M059J (cell line): ENCODE measurements at regions not wholly inside any gene's neighbourhood (a gene's known extent, or its start where the extent isn't known, plus 50 kb on each side); places are given as distances from the start of the nearest gene placed in this dataset.

Experiments used
- DNase-seq: peaks from one replicate; pipeline ENCODE4 v3.0.0-alpha.2; 2012; ENCODE audit warnings: low read depth

DNA sequence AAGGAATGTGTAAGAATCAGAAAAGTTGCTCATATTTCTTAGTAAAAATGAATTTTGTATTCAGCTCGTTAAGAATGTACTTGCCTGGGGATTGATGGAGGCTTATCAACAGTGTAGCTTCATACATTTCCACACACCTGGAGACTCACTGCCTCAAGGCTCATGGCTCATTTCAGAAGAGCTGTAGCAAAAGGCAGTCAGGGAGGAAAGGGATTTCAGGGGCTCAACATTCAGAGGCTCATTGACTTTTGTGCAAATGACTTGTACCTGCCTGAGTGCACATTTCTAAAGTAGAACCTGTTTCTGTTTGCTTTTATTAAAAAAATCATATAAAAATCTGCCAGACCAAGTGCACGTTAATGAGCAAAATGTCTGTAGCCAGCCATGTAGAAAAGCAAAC is 304.4 kb downstream of the KCNS3 start:
- no peak for DNase-seq

DNA sequence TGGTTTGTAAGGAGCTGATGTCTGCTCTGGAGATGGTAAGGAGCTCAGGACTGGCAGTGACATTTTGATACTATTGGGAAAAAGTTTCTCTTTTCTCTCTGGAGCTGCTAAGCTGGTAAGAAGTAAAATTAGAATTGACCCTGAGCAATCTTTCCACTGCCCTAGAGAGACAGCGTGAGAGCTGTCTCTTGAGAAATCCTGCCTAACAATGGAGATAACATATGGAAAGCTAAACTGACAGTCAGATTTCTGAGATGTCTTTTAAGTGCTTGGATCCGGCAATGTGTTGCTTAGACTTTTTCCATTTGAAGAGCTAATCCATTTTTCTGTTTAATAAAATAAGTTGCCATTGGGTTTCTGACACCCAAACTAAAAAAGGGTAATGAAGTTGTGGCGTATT is 302.4 kb downstream of the KCNS3 start:
- no peak for DNase-seq

DNA sequence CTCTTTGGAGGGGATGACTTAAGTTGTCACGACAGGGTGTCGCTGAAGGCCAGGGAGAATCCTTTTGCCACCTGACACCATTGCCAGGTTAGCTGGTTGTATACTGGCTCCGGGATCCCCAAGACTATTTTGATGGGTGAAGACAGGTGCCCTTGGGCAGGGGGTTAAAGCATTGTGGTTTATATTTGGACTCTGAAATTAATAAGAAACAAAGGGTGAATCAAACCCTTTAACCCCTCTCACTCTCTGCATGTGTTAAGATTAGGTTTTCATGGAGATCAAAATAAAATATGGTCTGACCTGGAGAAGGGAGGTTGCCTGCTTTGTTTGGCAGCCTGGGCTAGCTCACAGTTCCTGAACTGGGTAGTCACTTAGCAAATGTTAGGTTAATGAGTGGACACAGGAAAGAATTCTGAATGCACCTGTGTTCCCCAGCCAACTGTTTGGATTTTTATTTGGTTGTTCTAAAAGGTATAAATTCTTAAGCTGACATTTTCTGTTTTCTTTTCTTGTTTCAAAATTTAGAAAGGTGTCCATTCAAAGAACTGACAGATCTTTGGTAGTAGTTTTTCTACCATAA is 301.7 kb downstream of the KCNS3 start:
- DNase-seq, result no peak

DNA sequence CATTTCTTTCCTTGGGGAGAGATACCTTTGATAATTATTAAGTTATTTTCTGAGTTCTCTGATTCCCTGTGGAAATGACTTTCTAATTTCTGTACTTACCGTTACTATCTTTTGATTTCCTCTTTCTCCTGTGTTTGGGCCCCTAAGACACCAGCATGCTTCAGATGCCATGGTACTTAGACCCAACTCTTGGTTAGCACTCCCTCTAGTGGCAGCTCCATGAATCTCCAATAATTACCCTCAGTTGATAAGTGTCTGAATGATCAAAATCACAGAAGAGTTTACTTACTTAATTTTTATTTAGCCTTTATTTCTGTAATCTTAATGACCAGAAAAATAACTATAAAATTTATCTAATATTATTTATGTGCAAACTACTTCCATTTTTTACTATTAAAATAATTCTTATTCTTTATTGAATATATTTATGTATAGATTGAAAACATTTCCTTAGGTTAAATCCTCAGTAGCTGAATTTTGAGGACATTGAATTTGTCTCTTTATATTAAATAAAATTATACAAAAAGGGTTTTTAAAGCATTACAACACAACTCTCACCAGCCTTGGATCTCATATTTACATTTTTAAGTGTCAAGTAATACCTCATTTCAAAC is 300.4 kb downstream of the KCNS3 start:
- peak; percentile 67 for DNase-seq

DNA sequence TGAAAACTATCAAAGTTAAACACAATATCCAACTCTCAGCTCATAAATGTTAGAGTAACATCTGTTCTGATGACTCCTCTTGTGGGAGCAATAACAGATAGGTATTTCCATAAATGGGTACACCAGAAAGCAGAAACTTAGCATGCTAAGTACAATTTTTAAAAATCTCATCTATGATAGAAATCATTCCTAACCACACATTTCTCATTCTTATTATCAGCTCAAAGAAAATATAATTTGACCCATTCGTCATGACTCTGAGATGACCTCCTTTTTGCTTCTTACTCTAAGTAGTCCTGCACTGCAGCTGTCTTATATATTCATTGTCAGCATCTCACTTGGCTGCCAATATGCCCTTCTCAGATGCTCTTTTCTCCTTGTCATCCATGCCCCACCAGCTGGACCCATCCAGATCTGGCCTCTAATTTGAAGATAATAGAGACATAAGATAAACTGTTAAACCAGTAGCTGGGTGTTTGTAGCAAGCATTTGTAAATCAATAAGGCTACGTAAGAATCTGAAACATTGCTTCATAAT is 298.3 kb downstream of the KCNS3 start:
- DNase-seq, result no peak

DNA sequence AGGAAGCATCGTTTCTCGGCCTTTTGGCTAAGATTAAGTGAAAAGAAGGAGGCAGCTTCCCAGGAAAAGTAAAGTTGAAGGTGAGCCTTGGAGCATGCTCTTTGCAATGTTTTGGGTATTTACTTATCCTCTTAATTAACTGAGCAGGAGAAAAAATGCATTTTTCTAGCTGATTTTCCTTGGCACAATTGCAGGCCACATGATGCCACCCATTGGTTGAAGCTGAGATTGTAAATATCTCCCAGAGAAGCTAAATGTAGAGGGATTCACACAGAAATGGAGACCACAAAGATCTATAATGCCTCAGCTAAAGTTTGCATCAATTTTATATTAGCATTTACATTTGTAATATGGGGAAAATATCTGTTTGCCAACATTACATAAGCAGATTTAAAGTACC is 294.1 kb downstream of the KCNS3 start:
- DNase-seq, result no peak

DNA sequence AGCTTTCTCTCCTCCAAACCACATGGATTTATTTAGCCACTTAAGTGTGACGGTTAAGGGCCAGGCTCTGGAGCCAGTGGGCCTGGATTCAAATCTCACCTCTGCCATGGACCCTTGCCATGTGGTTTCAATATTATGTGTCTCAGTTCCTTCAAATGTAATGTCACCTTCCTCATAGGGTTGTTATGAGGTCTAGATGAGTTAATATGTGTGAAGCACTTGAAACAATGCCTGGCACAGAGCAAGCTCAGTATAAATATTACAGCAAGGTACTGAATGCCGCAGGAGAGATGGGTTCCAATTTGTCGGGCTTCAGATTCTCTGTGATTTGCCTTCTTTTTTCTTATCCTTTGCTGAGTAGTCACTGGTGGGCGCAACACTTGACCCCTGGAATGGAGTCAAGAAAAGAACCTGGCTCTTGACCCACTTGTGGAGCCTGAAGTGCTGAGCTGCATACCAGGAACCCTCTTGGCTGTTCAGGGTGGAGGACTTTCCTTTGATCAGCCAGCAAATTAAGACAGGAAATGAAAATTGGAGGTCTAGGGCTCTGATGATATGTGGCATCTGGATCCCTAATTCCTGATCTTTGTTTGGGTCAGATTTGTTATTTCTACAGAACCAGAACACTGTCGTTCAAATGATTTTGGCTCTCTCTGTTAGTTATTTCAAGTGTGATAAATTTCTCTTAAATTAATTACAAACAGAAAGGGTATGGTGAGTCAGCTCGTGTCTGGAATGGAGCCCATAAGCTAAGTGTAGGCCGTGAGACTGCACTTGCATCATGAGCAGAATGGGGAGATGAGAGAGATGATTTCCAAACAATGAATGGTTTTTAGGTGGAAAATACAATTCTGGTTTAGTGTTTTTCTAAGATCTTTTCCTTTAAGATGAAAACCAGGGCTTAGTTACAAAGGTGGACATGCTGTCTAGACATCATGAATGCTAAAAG is 293.0 kb downstream of the KCNS3 start:
- peak; percentile 63 for DNase-seq

DNA sequence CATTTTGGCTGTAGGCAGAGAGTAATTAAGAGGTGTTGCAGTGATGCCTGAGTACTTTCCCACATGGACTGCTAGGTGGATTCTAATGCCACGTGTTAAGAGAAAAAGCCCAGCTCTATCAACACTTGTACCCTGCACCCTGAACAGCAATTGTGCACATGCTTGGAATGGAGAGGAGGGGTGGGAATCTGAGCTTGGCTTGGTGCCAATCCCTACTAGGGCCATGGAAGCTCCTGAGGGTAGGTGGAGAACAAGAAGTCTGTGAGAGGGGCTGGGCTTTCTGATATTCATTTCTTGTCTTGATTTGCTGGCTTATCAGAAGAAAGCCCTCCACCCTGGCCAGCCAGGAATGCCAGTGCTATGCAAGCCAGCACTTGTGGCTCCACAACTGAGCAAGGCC is 292.2 kb downstream of the KCNS3 start:
- no peak for DNase-seq

DNA sequence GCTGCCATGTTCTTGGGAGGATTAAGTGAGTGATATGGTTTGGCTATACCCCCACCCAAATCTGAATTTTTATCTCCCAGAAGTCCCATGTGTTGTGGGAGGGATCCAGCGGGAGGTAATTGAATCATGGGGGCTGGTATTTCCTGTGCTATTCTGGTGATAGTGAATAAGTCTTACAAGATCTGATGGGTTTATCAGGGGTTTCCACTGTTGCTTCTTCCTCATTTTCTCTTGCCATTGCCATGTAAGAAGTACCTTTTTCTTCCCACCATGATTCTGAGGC is 291.4 kb downstream of the KCNS3 start:
- DNase-seq, result no peak

DNA sequence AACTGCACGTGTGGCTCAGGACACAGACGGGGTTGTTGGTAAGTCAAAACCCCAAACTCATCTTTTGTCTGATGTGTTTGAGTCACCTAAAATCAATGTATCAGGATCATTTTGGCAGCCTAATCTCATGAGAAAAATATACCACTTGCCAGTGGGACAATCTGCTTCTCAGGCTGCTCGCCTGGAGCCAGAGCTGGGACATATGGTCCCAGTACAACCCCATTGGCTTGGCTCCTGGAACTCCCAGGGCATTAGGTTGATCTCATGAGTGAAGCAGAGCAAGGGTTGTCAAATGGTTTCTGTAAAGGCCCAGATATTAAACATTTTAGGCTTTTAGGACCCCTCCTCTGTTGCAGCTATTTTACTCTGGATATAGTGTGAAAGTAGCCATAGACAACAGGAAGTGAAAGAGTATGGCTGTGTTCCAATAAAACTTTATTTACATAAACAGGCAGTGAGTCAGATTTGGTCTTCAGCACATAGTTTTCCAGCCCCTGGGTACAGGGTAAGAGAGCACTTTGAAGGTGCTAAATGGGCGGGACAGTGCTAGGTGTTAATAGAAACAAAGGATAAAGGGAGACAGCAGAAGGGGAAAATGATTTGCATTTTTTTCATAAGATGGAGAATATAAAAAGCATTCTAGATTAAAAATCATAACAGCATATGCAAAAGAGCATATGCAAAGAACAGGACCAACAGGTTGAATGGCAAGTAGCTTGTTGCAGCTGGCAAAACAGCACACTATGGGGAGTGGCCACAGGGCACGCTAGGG is 290.8 kb downstream of the KCNS3 start:
- DNase-seq, result peak; percentile 59

DNA sequence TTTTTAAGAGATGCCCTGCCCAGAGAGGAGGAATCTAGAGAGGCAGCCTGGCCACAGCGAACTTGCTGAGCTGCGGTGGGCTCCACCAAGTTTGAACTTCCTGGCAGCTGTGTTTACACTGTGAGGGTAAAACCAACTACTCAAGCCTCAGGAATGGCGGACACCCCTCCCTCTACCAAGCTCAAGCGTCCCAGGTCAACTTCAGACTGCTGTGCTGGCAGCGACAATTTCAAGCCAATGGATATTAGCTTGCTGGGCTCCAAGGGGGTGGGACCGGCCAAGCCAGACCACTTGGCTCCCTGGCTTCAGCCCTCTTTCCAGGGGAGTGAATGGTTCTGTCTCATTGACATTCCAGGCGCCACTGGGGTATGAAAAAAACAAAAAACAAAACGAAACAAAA is 289.4 kb downstream of the KCNS3 start:
- peak; percentile 69 for DNase-seq

DNA sequence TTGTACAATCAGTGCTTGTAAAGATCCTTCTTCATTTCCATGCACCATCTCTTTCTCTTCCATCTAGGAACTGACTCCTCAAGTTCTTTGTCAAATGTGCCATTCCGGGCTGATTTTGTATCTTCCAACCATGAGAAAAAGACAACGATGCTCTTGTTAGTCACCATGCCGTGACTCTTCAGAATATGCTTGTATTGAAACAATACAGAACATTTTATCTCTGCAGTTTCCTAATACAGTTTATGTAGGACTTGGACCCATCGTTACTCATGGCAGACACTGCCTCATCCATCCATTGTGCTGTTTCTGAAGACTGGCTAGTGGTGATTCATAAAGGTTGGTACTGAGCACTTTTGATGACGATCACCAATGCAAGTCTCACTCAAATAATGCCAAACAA is 283.2 kb downstream of the KCNS3 start:
- no peak for DNase-seq

DNA sequence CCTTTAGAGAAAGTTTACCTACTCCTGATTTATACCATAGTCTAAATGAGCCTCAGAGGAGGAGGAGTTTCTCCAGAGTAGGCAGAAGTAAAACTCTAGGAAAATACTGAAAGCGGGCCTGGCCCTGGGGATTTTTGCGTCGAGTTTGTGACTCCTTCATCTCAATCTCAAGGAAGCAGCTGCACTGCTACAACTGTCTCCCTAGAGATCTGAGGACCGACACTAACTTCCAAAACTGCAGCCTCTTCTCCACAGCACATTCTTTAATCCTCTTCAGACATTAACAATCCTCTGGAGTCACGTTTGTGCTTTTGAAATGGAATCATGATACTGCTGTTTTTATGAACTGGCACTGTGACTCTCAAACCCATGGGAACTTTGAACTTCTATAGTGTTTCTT is 281.4 kb downstream of the KCNS3 start:
- DNase-seq, result no peak

DNA sequence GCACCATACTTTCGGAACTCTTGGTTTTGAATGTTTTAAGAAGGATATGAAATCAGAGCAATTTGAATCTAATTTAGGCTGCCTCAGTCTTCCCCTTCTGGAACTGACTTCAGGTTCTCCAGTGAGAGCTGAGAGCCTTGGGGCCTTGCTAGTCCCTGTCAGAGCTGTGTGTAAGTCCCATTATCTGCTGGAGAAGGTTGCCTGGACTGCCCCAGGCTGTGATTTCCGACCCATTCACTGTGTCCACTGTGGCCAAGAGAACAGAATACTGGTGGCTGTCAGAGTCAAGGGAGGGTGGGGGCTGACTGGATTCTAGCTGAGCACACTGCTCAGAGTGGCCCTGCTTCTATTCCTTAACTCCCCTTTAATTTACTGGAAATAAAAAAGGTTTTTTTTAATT is 278.0 kb downstream of the KCNS3 start:
- peak; percentile 21 for DNase-seq

DNA sequence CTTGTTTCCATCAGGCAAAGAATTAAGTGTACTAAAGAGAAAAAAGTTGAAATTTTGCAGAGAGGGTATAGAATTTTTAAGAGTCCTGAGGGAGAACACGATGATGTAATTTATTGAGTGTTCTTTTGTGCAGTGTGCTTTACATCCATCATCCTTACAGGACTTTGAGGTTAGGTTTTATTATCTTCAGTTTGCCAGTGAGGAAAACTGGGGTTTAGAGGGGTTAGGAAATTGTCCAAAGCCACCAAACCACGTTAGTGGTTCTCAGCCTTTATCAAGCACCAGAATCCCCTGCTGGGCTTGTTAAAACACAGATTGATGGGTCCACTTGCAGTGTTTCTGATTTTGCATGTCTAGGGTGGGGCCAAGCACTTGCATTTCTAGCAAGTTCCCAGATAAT is 277.5 kb downstream of the KCNS3 start:
- DNase-seq, result peak; percentile 32

DNA sequence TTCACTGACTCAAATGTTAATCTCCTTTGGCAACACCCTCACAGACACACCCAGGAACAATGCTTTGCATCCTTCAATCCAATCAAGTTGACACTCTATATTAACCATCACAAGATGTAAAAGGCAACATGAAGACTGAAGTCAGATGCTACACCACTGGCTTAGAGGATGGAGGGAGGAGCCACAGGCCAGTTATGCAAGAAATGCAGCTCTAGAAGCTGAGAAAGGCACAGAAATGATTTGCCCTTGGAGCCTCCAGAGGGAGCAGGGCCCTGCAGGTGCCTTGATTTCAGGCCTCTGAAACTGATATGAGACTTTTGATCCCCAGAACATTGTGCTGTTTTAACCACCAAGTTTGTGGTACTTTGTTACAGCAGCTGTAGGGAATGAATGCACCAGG is 276.3 kb downstream of the KCNS3 start:
- DNase-seq, result peak; percentile 66

DNA sequence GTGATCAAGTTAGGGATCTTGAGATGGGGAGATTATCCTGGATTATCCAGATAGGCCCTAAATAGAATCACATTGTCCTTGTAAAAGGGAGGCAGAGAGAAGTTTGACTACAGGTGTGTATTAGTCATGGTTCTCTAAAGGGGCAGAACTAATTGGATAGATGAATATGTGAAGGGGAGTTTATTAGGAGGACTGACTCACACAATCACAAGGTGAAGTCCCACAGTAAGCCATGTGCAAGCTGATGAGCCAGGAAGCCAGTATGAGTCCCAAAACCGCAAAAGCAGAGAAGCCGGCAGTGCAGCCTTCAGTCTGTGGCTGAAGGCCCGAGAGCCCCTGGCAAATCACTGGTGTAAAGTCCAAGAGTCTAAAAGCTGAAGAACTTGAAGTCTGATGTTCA is 275.8 kb downstream of the KCNS3 start:
- peak; percentile 97 for DNase-seq

DNA sequence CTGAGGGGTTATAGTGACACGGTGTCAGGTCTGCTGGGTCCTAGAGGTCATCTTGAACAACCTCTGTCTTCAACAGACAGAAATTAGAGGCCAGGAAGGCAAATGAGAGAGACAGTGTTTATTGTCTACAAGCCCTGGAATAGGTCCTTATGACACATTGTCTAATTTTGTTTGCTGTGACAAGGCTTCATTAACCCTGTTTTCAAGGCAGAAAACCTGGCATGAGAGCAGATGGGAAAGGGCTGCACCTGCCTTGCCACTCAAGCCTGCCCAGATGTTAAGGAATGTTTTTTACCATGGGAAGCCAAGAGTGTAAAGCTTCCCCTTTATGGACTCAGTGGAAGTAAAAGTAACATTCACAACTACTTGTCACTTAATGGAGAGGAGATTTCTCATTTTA is 275.3 kb downstream of the KCNS3 start:
- no peak for DNase-seq

DNA sequence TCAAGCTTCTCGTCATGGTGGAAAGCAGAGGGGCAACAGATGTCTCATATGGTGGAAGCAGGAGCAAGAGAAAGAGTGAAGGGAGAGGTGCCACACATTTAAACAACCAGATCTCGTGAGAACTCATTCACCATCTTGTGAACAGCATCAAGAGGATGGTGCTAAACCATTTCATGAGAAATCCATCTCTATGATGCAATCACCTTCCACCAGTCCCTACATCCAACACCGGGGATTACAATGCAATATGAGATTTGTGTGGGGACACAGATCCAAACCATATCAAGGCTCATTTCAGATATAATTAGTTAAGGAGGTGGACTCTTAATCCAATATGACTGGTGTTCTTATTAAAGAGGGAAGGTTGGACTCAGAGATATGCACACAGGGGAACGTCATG is 272.8 kb downstream of the KCNS3 start:
- DNase-seq, result no peak

DNA sequence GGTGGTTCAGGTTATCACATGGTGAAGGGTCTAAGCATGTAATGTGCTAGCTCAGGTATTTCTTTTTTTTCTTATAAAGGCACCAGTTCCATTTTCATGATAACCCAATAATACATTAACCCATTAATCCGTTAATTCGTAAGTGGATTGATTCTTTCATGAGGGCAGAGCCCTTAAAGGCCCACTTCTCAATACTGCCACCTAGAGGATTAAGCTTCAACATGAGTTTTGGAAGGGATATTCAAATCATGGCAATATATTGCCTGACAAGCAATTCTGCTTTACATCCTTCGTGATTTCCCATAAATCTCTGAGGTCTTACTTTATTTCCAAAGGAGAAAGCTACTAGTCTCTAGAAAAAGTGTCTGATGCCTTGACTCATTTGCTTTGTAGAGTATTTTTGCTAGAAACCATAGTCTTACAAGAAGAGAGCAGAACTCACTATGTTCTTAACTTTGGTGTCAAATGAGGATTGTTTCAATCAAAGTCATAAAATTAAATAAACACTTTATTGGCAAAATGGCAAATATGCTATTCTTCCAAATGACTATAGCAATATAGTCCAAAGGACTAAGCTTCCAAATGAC is 271.3 kb downstream of the KCNS3 start:
- peak; percentile 59 for DNase-seq

DNA sequence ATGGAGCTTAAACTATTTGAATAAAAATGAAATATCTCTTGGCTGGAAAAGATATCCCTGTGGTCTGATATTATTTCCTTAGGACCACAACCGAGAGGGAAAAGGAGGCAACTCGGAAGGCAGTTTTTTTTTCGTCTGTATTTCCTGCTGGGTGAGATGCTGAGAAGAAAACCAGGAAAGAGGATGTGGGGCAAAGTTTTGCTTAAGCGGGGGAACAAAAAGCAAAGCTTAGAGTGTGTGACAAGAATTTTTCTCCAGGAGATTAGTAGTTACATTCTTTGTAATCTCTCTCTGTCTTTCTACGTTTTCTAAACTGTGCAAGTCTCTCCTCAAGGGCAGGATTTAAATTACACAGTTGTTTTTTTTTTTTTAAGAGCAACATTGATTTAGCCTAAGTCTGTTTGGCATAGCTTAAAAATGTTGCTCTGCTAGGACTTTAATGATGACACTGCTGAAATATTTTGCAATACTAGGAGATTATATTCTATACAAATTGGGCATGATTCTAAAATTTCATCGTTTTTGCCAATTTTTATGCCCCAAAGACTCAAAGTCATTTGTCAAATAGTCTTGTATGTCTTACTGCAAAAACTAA is 258.5 kb downstream of the KCNS3 start:
- DNase-seq, result no peak
